Stomach (tissue), 8 donors: ENCODE measurements at regions not wholly inside any gene's neighbourhood (a gene's known extent, or its start where the extent isn't known, plus 50 kb on each side); places are given as distances from the start of the nearest gene placed in this dataset.

Experiments used
- DNase-seq, 2 donors: peaks; one replicate each; pipeline versions ENCODE4 v3.0.0 to v3.0.0-alpha.2; 2013 to 2019
- H3K27ac ChIP-seq, 5 donors: fragments of 200-600 bp in 4 of 5; sonication (generic) in 4 of 5; one replicate each; pipeline ENCODE4 v1.5.1; 2013 to 2019; ENCODE audit warnings: mild to moderate bottlenecking in 1 of 5, moderate library complexity in 1 of 5
- H3K27me3 ChIP-seq, 3 donors: fragments of 200-600 bp; sonication (generic); one replicate each; pipeline ENCODE4 v1.5.1; 2017 to 2019; ENCODE audit warnings: mixed run types in 1 of 3
- H3K36me3 ChIP-seq, 4 donors: fragments of 200-600 bp; sonication (generic); 1 replicate in 3 of 4; 2 replicates in 1 of 4; pipeline ENCODE4 v1.5.1; 2016 to 2019
- H3K4me1 ChIP-seq, 4 donors: fragments of 200-600 bp; sonication (generic); one replicate each; pipeline ENCODE4 v1.5.1; 2016 to 2019
- H3K4me3 ChIP-seq, 4 donors: fragments of 200-600 bp; sonication (generic) in 3 of 4; one replicate each; pipeline ENCODE4 v1.5.1; 2016 to 2019; ENCODE audit warnings: mild to moderate bottlenecking in 1 of 4
- H3K9me3 ChIP-seq, 4 donors: fragments of 200-600 bp; sonication (generic); one replicate each; pipeline ENCODE4 v1.5.1; 2016 to 2019
- CTCF ChIP-seq, 7 experiments: fragments of 450-650 bp in 4 of 7; fragments of 200-600 bp in 3 of 7; sonication (generic) in 3 of 7; IDR thresholded peaks; one replicate each; pipeline ENCODE4 v1.5.1; 2016 to 2019; ENCODE audit warnings: antibody characterized with exemption in 7 of 7, control low read depth in 2 of 7, mild to moderate bottlenecking in 1 of 7
- EP300 ChIP-seq: sonication (generic); formaldehyde crosslinking; IDR thresholded peaks from one replicate; pipeline ENCODE4 v1.6.1; 2017; ENCODE audit warnings: antibody characterized with exemption
- POLR2A ChIP-seq, 4 donors: fragments of 450-650 bp; IDR thresholded peaks; one replicate each; pipeline ENCODE4 v1.6.1; 2016; ENCODE audit warnings: antibody characterized with exemption in 4 of 4, control low read depth in 2 of 4, mild to moderate bottlenecking in 1 of 4, moderate library complexity in 1 of 4
- POLR2AphosphoS5 ChIP-seq, 3 donors: sonication (generic); formaldehyde crosslinking; IDR thresholded peaks; one replicate each; pipeline ENCODE4 v1.6.1; 2016; ENCODE audit warnings: antibody characterized with exemption in 3 of 3
- WGBS, 5 donors: extraction: QIAGEN DNeasy Blood & Tissue Kit in 3 of 5; methylation state at CpG; one replicate each; pipeline versions ENCODE4 v1.1.5 to v1.1.7; 2013 to 2018; 5-methylcytosine and 5-hydroxymethylcytosine counted together
- intact Hi-C: fragments of 100-400 bp; cut with DNase I; formaldehyde crosslinking; loops from one replicate; pipeline ENCODE4 v1.15.1; 2023; ENCODE audit warnings: low total_unique reads
- donor health status: healthy with polysubstance abuse.
- donor health status: Bipolar disorder and iron deficiency.
- donor health status: healthy.

GRCh38 chr2:145088756-145089155, 568.8 kb upstream of the ZEB2 start:
- Histone ChIP-seq H3K4me1 (no peaks in the 10 kb centered on the region), H3K9me3 (no peaks in the 10 kb centered on the region), H3K27me3 (no peaks in the 10 kb centered on the region), H3K27ac (no peak overlapping the region), H3K4me3 (no peak overlapping the region), H3K36me3 (no peaks in the 10 kb centered on the region)
- WGBS, 5 donors = 73 to 83% (median 76%) methylated on average over 2 of the region's 2 CpGs
- DNase-seq = no peak
- TF ChIP-seq EP300 = no peak
- TF ChIP-seq POLR2A (IDR thresholded peaks at IDR 0.05) = no peak
- TF ChIP-seq POLR2AphosphoS5 (IDR thresholded peaks at IDR 0.05) = no peak
- TF ChIP-seq CTCF (IDR thresholded peaks at IDR 0.05) = no peak
- intact Hi-C loops = no loop called here

GRCh38 chr2:145086910-145087309, 567.0 kb upstream of the ZEB2 start:
- no peak overlapping the region for H3K27ac ChIP-seq
- no peaks in the 10 kb centered on the region for H3K27me3 ChIP-seq
- H3K36me3 ChIP-seq = no peaks in the 10 kb centered on the region
- no peak for TF ChIP-seq POLR2AphosphoS5 (IDR thresholded peaks at IDR 0.05)
- TF ChIP-seq POLR2A (IDR thresholded peaks at IDR 0.05) = no peak
- TF ChIP-seq EP300 = no peak
- no peak for TF ChIP-seq CTCF (IDR thresholded peaks at IDR 0.05)
- H3K4me1 ChIP-seq = no peaks in the 10 kb centered on the region
- DNase-seq = no peak
- intact Hi-C loops = no loop called here
- no peaks in the 10 kb centered on the region for H3K9me3 ChIP-seq
- WGBS, 5 donors = 62 to 79% (median 77%) methylated on average over 3 of the region's 3 CpGs
- no peak overlapping the region for H3K4me3 ChIP-seq

GRCh38 chr2:145085612-145086011, 565.7 kb upstream of the ZEB2 start:
- TF ChIP-seq EP300 (no peak), POLR2AphosphoS5 (IDR thresholded peaks at IDR 0.05) (no peak), POLR2A (IDR thresholded peaks at IDR 0.05) (no peak), CTCF (IDR thresholded peaks at IDR 0.05) (no peak)
- intact Hi-C loops = no loop called here
- Histone ChIP-seq H3K27me3 (no peaks in the 10 kb centered on the region), H3K36me3 (no peaks in the 10 kb centered on the region), H3K4me3 (no peak overlapping the region), H3K27ac (no peak overlapping the region), H3K9me3 (no peaks in the 10 kb centered on the region), H3K4me1 (no peaks in the 10 kb centered on the region)
- WGBS, 5 donors = 71 to 86% (median 82%) methylated on average over 3 of the region's 3 CpGs
- no peak for DNase-seq

GRCh38 chr2:145080426-145080825, 560.5 kb upstream of the ZEB2 start:
- Histone ChIP-seq H3K4me1 (no peaks in the 10 kb centered on the region), H3K36me3 (no peaks in the 10 kb centered on the region), H3K4me3 (no peak overlapping the region), H3K27me3 (no peaks in the 10 kb centered on the region), H3K27ac (no peak overlapping the region), H3K9me3 (no peaks in the 10 kb centered on the region)
- no peak for TF ChIP-seq EP300
- TF ChIP-seq POLR2A (IDR thresholded peaks at IDR 0.05) = no peak
- TF ChIP-seq CTCF (IDR thresholded peaks at IDR 0.05) = no peak
- TF ChIP-seq POLR2AphosphoS5 (IDR thresholded peaks at IDR 0.05) = no peak
- intact Hi-C loops = no loop called here
- no peak for DNase-seq
- WGBS, 5 donors = 45 to 68% (median 52%) methylated on average over 1 of the region's 1 CpG
